MM.1S (cell line): ENCODE measurements at regions not wholly inside any gene's neighbourhood (a gene's known extent, or its start where the extent isn't known, plus 50 kb on each side); places are given as distances from the start of the nearest gene placed in this dataset.

Experiments
- EZH2 ChIP-seq: fragments of 300-600 bp; sonication (generic); optimal IDR thresholded peaks from 2 replicates; pipeline ENCODE3; 2017; ENCODE audit warnings: low read depth, mild to moderate bottlenecking, antibody characterized with exemption, low read length, mixed read lengths
- EZH2phosphoT487 ChIP-seq: fragments of 300-600 bp; sonication (generic); IDR thresholded peaks from 2 replicates; pipeline ENCODE4 v1.6.1; 2018; ENCODE audit warnings: antibody characterized with exemption, low read length
- TF ChIP-seq, protein P1 (sequence below): fragments of 300-600 bp; sonication (generic); IDR thresholded peaks from 2 replicates; pipeline ENCODE4 v1.5.1; 2016; ENCODE audit warnings: antibody characterized with exemption, low read length, mixed read lengths

DNA sequence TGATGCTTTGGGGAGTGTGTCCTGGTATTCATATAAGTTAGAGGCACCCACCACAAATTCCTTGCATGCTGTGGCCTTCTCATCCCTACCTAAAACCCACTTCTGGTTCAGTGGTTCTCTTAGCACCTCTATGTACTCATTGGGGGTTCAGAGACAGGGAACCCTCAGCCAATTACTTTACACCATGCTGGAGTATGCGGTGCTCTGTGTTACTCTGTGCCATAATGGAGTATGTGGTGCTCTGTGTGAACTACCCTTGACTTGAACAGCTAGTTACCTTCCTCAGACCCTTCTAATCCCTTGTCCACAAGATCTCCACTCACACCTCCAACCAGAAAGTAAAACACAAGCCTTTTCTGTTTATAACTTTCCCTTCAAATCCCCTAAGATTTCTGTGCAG, 172.5 kb upstream of the E2F7 start:
- TF ChIP-seq, protein P1, sequence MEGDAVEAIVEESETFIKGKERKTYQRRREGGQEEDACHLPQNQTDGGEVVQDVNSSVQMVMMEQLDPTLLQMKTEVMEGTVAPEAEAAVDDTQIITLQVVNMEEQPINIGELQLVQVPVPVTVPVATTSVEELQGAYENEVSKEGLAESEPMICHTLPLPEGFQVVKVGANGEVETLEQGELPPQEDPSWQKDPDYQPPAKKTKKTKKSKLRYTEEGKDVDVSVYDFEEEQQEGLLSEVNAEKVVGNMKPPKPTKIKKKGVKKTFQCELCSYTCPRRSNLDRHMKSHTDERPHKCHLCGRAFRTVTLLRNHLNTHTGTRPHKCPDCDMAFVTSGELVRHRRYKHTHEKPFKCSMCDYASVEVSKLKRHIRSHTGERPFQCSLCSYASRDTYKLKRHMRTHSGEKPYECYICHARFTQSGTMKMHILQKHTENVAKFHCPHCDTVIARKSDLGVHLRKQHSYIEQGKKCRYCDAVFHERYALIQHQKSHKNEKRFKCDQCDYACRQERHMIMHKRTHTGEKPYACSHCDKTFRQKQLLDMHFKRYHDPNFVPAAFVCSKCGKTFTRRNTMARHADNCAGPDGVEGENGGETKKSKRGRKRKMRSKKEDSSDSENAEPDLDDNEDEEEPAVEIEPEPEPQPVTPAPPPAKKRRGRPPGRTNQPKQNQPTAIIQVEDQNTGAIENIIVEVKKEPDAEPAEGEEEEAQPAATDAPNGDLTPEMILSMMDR: no peak
- no peak for TF ChIP-seq EZH2
- TF ChIP-seq EZH2phosphoT487: no peak
